ENCODE measurements at regions not wholly inside any gene's neighbourhood (a gene's known extent, or its start where the extent isn't known, plus 50 kb on each side); places are given as distances from the start of the nearest gene placed in this dataset.
"Not testable (repeated sequence)": the region's sequence is repeated elsewhere in the genome, so short reads cannot be mapped to it uniquely, and the experiment has no call there.

DNA sequence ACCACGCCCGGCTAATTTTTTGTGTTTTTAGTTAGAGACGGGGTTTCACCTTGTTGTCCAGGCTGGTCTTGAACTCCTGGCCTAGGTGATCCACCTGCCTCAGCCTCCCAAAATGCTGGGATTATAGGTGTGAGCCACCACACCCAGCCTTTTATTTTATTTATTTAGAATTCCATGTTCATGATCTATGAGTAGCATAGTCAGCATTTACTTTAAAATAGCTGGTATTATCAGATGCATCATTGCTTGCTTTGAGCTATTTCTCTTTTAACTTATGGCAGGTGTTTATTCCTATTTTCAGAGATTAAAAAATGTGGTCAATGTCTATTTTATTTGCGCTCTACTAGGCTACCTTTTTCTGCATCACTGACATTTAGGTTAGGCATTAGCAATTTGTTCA is 152.0 kb downstream of the UTRN start:
- Histone ChIP-seq H3K4me1 (replicated peaks) (peaks cover 19% of the 10 kb centered on the region), H3K27ac (no peak overlapping the region), H3K4me3 (no peak overlapping the region), H3K36me3 (peaks cover 68% of the 10 kb centered on the region), H3K27me3 (replicated peaks) (no peaks in the 10 kb centered on the region), H3K9me3 (replicated peaks) (peaks cover 15% of the 10 kb centered on the region)
- no peak for DNase-seq (ENCODE audit: low read depth in 1 of 2, low spot score in 2 of 2)

DNA sequence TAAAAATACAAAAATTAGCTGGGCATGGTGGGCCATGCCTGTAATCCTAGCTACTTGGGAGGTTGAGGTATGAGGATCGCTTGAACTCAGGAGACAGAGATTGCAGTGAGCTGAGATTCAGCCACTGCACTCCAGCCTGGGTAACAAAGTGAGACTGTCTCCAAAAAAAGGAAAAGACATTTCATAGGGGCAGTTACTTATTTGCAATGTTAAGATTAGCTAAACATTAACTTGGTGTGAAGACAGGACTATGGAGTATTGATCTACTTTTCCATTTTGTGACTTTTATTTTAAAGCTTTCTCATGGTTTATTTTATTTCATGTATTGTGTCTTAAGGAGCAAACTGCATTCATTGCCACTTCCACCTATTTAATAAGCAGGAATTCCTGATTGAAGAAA is 153.0 kb downstream of the UTRN start:
- H3K36me3 ChIP-seq: peaks cover 75% of the 10 kb centered on the region
- H3K9me3 ChIP-seq (replicated peaks): peaks cover 15% of the 10 kb centered on the region
- no peaks in the 10 kb centered on the region for H3K27me3 ChIP-seq (replicated peaks)
- no peak overlapping the region for H3K27ac ChIP-seq
- no peak for DNase-seq (ENCODE audit: low read depth in 1 of 2, low spot score in 2 of 2)
- H3K4me1 ChIP-seq (replicated peaks): peaks cover 19% of the 10 kb centered on the region
- no peak overlapping the region for H3K4me3 ChIP-seq

DNA sequence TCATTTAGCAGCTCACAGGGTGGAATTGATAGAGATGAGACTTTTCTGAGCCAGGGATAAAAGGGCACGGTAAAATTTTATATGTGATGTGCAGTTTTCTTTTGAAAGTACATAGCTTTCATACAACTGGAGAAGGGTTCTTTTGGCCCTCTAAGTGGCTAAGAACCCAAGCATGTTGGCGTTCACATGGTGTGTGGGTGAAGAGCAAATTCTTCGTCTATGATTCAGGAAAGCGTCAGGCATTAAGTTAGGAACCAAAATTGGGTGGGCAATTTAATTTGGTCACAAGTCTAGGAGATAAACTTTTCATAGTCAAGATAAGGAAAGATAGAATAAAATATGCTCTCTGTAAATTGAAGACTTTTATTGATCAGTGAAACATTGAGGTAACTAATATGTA is 153.9 kb downstream of the UTRN start:
- H3K27me3 ChIP-seq (replicated peaks): no peaks in the 10 kb centered on the region
- H3K4me3 ChIP-seq: no peak overlapping the region
- no peak for DNase-seq (ENCODE audit: low read depth in 1 of 2, low spot score in 2 of 2)
- peaks cover 80% of the 10 kb centered on the region for H3K36me3 ChIP-seq
- peaks cover 15% of the 10 kb centered on the region for H3K9me3 ChIP-seq (replicated peaks)
- no peak overlapping the region for H3K27ac ChIP-seq
- peaks cover 19% of the 10 kb centered on the region for H3K4me1 ChIP-seq (replicated peaks)

DNA sequence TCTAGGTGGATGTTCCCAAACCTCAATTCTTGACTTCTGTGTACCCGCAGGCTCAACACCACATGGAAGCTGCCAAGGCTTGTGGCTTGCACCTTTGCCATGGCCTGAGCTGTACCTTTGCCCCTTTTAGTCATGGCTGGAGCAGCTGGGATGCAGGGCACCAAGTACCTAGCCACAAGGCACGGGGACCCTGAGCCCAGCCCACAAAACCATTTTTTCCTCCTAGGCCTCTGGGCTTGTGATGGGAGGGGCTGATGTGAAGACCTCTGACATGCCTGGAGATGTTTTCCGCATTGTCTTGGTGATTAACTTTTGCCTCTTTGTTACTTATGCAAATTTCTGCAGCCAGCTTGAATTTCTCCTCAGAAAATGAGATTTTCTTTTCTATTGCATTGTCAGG is 156.7 kb downstream of the UTRN start:
- H3K4me1 ChIP-seq (replicated peaks); H3K27me3 ChIP-seq (replicated peaks); DNase-seq (ENCODE audit: low read depth in 1 of 2, low spot score in 2 of 2); H3K27ac ChIP-seq; H3K4me3 ChIP-seq: not testable (repeated sequence)
- Histone ChIP-seq H3K9me3 (replicated peaks) (peaks cover 15% of the 10 kb centered on the region), H3K36me3 (peaks cover 91% of the 10 kb centered on the region)

DNA sequence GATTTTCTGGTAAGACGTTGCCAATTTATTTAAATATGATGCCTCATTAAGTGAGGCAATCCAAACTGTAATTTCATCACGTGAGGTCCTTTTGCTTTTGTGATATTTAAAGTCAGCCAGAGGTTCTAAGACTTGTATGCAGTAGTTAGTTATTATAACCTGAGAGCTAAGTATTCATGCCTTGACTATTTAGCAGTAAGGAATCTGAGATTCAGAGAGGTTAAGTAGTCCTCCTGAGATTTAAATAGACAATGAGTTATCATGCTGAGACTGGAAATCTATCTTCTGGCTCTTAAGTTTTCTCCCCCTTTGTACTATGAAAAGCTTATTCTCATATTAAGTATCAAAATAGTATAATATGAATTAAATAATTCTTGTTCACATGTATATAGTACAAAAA is 158.0 kb downstream of the UTRN start:
- Histone ChIP-seq H3K36me3 (peaks cover 91% of the 10 kb centered on the region), H3K27ac (no peak overlapping the region), H3K4me1 (replicated peaks) (peaks cover 5% of the 10 kb centered on the region; the same call in 1 of the 2 replicates), H3K27me3 (replicated peaks) (no peaks in the 10 kb centered on the region), H3K9me3 (replicated peaks) (peaks cover 15% of the 10 kb centered on the region), H3K4me3 (no peak overlapping the region)
- no peak for DNase-seq (ENCODE audit: low read depth in 1 of 2, low spot score in 2 of 2)

DNA sequence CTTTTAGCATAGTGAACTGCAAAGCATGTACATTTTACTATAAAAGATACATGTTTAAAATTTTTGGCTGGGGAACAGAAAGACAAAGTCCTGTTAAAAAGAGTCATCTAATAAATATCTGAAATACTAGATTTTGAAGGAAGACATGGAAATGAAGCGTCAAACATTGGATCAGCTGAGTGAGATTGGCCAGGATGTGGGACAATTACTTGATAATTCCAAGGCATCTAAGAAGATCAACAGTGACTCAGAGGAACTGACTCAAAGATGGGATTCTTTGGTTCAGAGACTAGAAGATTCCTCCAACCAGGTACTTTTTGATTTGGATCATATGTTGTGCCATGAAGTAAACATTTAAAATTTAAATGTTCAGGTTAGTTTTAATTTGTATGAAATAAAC is 162.3 kb downstream of the UTRN start:
- no peak for DNase-seq (ENCODE audit: low read depth in 1 of 2, low spot score in 2 of 2)
- Histone ChIP-seq H3K27me3 (replicated peaks) (no peaks in the 10 kb centered on the region), H3K4me1 (replicated peaks) (peaks cover 5% of the 10 kb centered on the region; the same call in 1 of the 2 replicates), H3K36me3 (peaks cover 86% of the 10 kb centered on the region), H3K9me3 (replicated peaks) (no peaks in the 10 kb centered on the region), H3K27ac (no peak overlapping the region), H3K4me3 (no peak overlapping the region)

DNA sequence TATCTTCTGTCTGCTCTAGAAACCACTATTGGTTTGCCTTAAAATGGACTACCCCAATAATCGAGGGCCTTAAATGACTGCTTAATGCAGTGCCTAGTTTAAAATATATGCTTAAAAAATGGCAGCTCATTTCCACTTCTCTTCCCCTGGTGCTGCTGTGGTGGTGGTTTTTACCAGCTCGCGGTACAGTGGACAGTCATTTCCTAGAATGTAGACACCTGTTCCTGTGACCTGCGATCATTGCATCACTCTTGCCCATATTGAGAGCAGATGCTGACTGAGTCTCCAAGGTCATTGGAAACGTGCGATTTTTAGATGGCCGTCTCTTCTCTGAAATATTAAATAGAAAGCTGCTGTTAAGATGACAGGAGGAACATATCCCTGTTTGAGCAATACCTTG is 164.1 kb downstream of the UTRN start:
- Histone ChIP-seq H3K4me3 (no peak overlapping the region), H3K4me1 (replicated peaks) (peaks cover 5% of the 10 kb centered on the region; the same call in 1 of the 2 replicates), H3K27me3 (replicated peaks) (no peaks in the 10 kb centered on the region), H3K27ac (no peak overlapping the region), H3K36me3 (peaks cover 79% of the 10 kb centered on the region), H3K9me3 (replicated peaks) (no peaks in the 10 kb centered on the region)
- no peak for DNase-seq (ENCODE audit: low read depth in 1 of 2, low spot score in 2 of 2)

DNA sequence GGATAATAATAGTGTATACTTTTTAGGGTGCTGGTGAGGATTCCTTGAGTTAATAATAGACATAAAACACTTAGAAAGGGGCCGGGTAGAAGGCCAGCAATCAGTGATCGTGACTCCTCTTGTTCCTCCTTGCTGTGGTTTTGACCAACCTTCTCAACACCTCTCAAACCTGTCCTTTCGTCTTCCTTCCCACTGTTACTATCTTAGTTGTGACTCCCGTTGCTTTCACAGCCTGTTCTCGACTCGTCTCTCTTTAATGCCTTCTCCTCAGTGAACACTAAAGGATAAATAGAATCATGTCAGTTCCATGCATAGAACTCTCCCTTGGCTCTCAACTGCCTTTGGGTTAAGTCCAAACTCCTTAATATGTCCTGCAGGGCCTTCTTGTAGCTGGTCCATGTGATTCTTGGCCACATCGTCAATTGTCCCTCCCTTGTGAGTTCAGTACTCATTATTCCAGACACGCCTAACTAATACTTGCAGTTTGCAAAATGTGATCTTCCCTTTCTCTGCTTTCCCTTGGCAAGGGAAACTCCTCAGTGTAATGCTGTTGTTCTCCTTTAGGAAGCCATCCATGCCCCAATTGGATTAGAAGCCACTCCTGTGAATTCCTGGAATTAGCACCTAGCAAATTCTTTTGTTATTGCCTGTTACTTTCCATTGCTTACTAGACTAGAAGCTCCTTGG is 164.9 kb downstream of the UTRN start:
- Histone ChIP-seq H3K36me3 (peaks cover 71% of the 10 kb centered on the region), H3K4me1 (replicated peaks) (peaks cover 5% of the 10 kb centered on the region; the same call in 1 of the 2 replicates), H3K27ac (no peak overlapping the region), H3K9me3 (replicated peaks) (no peaks in the 10 kb centered on the region), H3K4me3 (no peak overlapping the region), H3K27me3 (replicated peaks) (no peaks in the 10 kb centered on the region)
- DNase-seq (ENCODE audit: low read depth in 1 of 2, low spot score in 2 of 2): no peak

DNA sequence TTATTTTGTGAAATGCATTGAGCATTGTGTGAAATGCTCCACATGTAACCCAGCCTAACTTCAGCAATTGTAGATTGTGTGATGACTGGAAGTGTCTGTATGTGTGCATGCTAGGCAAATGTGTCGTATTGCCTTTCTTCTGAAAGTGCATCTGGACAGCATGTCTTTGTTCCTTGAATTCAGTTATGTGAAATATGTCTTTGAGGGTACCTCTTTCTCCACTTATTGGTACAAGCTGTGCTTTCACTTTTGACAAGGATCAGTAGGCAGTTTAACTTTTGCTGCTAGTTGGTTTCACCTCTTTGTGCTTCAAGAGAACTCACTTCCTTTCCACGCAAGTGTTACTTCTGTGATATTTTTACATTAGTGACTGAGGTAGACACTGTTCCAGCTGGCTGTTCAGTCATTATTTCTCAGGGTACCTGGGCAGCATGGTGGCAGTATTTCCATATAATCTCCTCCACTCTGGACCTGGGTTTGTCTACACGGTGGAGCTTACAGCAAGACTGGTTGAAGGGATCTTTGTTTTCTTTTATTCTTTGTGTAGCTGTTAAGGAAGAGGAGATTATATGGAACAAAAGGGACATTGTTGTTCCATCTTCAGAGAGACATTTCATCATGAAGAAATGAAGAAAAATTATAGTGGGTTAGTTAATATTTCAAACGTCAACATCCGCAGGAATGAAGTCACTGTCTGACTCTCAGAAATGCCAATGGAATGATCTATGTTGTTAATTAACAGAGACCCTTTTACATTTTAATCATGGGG is 175.4 kb downstream of the UTRN start:
- Histone ChIP-seq H3K36me3 (peaks cover 79% of the 10 kb centered on the region), H3K9me3 (replicated peaks) (no peaks in the 10 kb centered on the region), H3K4me3 (no peak overlapping the region), H3K27ac (no peak overlapping the region), H3K4me1 (replicated peaks) (no peaks in the 10 kb centered on the region), H3K27me3 (replicated peaks) (no peaks in the 10 kb centered on the region)
- no peak for DNase-seq (ENCODE audit: low read depth in 1 of 2, low spot score in 2 of 2)

DNA sequence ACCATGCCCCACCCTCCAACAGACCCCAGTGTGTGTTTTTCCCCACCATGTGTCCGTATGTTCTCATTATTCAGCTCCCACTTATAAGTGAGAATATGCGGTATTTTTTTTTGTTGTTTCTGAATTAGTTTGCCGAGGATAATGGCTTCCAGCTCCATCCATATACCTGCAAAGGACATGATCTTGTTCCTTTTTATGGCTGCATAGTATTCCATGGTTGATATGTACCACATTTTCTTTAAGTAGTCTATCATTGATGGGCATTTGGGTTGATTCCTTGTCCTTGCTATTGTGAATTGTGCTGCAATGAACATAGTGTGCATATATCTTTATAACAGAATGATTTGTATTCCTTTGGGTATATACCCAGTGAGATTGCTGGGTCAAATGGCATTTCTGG is 176.9 kb downstream of the UTRN start:
- Histone ChIP-seq H3K27ac (no peak overlapping the region), H3K4me3 (no peak overlapping the region), H3K9me3 (replicated peaks) (no peaks in the 10 kb centered on the region), H3K4me1 (replicated peaks) (no peaks in the 10 kb centered on the region), H3K27me3 (replicated peaks) (no peaks in the 10 kb centered on the region), H3K36me3 (peaks cover 79% of the 10 kb centered on the region)
- no peak for DNase-seq (ENCODE audit: low read depth in 1 of 2, low spot score in 2 of 2)

DNA sequence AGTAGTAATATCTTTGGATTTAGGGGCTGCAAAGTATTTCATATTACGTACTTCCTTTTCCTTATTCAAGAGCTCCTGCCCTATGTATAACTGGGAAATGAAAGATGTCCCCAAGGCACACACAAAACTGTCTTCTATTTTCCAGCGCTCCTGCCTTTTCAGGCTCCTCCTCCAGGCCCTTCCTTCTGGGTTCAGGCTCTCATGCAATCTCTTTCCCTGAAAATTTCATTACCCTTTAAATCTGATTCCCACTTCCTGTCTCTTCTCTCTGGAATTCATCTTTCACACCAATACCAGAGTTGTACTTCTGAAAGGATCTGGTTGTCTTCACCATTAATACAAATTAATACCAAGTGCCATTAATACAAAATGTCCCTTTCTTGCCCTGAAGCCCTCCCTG is 181.6 kb downstream of the UTRN start:
- Histone ChIP-seq H3K9me3 (replicated peaks) (no peaks in the 10 kb centered on the region), H3K4me1 (replicated peaks) (no peaks in the 10 kb centered on the region; the same call in 1 of the 2 replicates), H3K27ac (no peak overlapping the region), H3K36me3 (peaks cover 57% of the 10 kb centered on the region), H3K27me3 (replicated peaks) (no peaks in the 10 kb centered on the region), H3K4me3 (no peak overlapping the region)
- DNase-seq (ENCODE audit: low read depth in 1 of 2, low spot score in 2 of 2): no peak

DNA sequence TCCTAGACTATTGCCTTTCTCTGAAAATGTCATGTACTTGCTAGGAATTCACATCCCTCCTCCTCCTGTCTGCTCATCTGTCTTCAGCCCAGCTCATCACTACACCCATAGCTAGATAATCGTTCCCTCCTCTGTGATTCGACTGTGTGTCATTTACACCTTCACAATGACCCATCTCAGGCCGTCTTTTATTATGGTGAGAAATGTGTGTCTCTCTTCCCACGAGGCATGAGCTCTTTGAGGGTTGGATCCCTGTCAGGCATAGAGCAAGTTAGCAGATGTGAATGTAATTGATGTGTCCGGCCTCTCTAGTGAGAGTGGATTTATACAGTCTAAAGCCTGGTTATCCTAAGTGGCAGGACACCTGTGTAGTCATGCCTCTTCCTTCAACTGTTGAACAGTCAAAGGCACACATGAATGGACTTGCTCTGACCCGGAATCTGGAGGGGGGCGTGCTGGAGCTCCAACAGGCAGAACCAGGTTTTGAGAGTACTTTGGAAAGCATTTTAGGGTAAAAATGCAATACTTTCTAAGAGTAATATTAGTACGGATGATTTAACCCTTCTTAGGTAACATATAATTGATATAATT is 182.1 kb downstream of the UTRN start:
- Histone ChIP-seq H3K27me3 (replicated peaks) (no peaks in the 10 kb centered on the region), H3K36me3 (peaks cover 55% of the 10 kb centered on the region), H3K4me1 (replicated peaks) (no peaks in the 10 kb centered on the region; the same call in 1 of the 2 replicates), H3K4me3 (no peak overlapping the region), H3K27ac (no peak overlapping the region), H3K9me3 (replicated peaks) (no peaks in the 10 kb centered on the region)
- DNase-seq (ENCODE audit: low read depth in 1 of 2, low spot score in 2 of 2): no peak

DNA sequence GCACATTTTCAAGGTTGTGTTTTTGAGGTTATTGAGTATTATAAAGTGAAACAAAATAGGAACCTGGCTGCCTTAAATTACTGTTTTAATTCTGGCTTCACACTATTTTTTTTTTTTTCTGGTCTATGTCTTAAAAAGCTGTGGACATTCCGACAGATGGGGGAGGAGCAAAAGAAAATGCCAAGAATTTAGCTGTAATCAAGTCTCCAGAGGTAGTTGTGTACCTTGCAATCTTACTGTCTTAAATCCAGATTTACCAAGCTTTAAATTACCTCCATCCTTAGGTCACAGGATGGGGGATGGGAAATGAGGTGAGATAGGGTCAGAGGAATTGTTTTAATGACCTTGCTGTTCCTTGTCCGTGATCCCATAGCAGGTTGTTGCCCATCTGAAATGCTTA is 182.8 kb downstream of the UTRN start:
- Histone ChIP-seq H3K9me3 (replicated peaks) (no peaks in the 10 kb centered on the region), H3K4me1 (replicated peaks) (no peaks in the 10 kb centered on the region; the same call in 1 of the 2 replicates), H3K4me3 (no peak overlapping the region), H3K27ac (no peak overlapping the region), H3K27me3 (replicated peaks) (no peaks in the 10 kb centered on the region), H3K36me3 (peaks cover 50% of the 10 kb centered on the region)
- no peak for DNase-seq (ENCODE audit: low read depth in 1 of 2, low spot score in 2 of 2)

DNA sequence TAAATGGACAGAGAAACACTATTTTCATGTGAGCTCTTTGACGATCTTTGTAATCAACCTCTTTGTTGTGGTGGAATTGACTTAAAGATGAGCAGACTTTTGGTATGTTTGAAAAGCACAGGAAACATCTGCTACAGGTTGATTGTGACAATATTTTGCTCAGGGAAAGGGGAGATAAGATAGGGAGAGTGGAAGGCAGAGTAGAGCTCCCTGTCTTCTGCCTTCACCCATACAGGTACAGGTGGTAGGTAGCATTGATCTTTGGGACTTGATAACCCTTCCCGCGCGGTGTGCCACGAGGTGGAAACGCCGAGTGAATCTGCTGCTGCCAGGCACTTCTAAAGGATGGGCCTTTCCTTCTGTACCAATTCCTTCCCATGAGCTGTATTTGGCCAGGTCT is 183.6 kb downstream of the UTRN start:
- DNase-seq (ENCODE audit: low read depth in 1 of 2, low spot score in 2 of 2): no peak
- Histone ChIP-seq H3K27ac (no peak overlapping the region), H3K4me1 (replicated peaks) (no peaks in the 10 kb centered on the region; the same call in 1 of the 2 replicates), H3K4me3 (no peak overlapping the region), H3K9me3 (replicated peaks) (no peaks in the 10 kb centered on the region), H3K36me3 (peaks cover 48% of the 10 kb centered on the region), H3K27me3 (replicated peaks) (no peaks in the 10 kb centered on the region)

Measured in SJSA1 (cell line).